GM23248 (cell line): ENCODE measurements at regions not wholly inside any gene's neighbourhood (a gene's known extent, or its start where the extent isn't known, plus 50 kb on each side); places are given as distances from the start of the nearest gene placed in this dataset.

Experiments used
- EZH2 ChIP-seq: fragments of 200-600 bp; sonication (generic); IDR thresholded peaks from 2 replicates; pipeline ENCODE4 v1.6.1; 2018; ENCODE audit warnings: antibody characterized with exemption, mild to moderate bottlenecking; ENCODE audit not compliant: insufficient read depth, poor library complexity, severe bottlenecking
- EZH2phosphoT487 ChIP-seq: fragments of 200-600 bp; sonication (generic); IDR thresholded peaks from 2 replicates; pipeline ENCODE4 v1.6.1; 2018; ENCODE audit warnings: antibody characterized with exemption, moderate library complexity, mild to moderate bottlenecking, low read depth; ENCODE audit not compliant: insufficient read depth

DNA sequence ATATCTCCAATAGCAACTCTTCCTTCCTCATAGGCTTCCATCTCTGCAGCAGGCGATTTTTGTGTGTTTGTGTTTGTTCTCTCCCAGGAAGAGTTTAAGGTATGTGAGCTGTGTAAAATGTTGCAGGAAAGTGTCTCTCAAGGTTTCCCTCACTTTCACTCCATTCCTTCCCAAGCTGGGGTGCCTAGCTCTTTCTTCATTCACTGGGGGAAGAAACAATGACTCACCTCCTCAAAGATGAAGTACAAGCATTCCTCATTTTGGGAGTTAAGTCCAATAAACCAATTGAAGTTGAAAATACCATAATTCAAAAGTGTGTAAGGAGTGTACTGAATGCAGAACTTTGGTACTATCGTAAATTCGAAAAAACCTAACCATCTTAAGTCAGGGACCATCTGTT, 422.7 kb upstream of the CFAP20DC start:
- no peak for TF ChIP-seq EZH2
- no peak for TF ChIP-seq EZH2phosphoT487
